Upper lobe of left lung (tissue), 6 donors: ENCODE measurements at regions not wholly inside any gene's neighbourhood (a gene's known extent, or its start where the extent isn't known, plus 50 kb on each side); places are given as distances from the start of the nearest gene placed in this dataset.
"Not testable (repeated sequence)": the region's sequence is repeated elsewhere in the genome, so short reads cannot be mapped to it uniquely, and the experiment has no call there.

Source experiments
- ATAC-seq, 2 donors: fragments of 200-7000 bp; cut with Tn5 transposase; one replicate each; pipeline ENCODE4 v1.9.1; 2022; ENCODE audit warnings: mild to moderate bottlenecking in 2 of 2, moderate library complexity in 2 of 2; ENCODE audit not compliant: low FRiP score in 2 of 2
- DNase-seq, 2 donors: peaks; one replicate each; pipeline ENCODE4 v3.0.0-alpha.2; 2019 to 2020
- H3K27ac ChIP-seq, 4 donors: fragments of 200-600 bp; sonication (generic); one replicate each; pipeline ENCODE4 v1.5.1; 2016 to 2019
- H3K27me3 ChIP-seq, 4 donors: fragments of 200-600 bp; sonication (generic); one replicate each; pipeline ENCODE4 v1.5.1; 2017 to 2019
- H3K36me3 ChIP-seq, 4 donors: fragments of 200-600 bp; sonication (generic); one replicate each; pipeline ENCODE4 v1.5.1; 2016 to 2019
- H3K4me1 ChIP-seq, 4 donors: fragments of 200-600 bp; sonication (generic); one replicate each; pipeline ENCODE4 v1.5.1; 2018 to 2019
- H3K4me3 ChIP-seq, 4 donors: fragments of 200-600 bp; sonication (generic); one replicate each; pipeline ENCODE4 v1.5.1; 2017 to 2019; ENCODE audit warnings: mild to moderate bottlenecking in 2 of 4, moderate library complexity in 1 of 4
- H3K9me3 ChIP-seq, 4 donors: fragments of 200-600 bp; sonication (generic); one replicate each; pipeline ENCODE4 v1.5.1; 2018 to 2019
- CTCF ChIP-seq, 6 experiments: fragments of 450-650 bp in 4 of 6; fragments of 200-600 bp in 2 of 6; sonication (generic) in 2 of 6; IDR thresholded peaks; one replicate each; pipeline ENCODE4 v1.5.1; 2016 to 2019; ENCODE audit warnings: antibody characterized with exemption in 6 of 6
- EP300 ChIP-seq, 4 donors: sonication (generic); formaldehyde crosslinking; IDR thresholded peaks; one replicate each; pipeline ENCODE4 v1.5.1; 2017; ENCODE audit warnings: antibody characterized with exemption in 4 of 4, control low read depth in 2 of 4
- POLR2A ChIP-seq, 4 donors: fragments of 450-650 bp; IDR thresholded peaks; one replicate each; pipeline ENCODE4 v1.5.1; 2016 to 2017; ENCODE audit warnings: antibody characterized with exemption in 4 of 4, mild to moderate bottlenecking in 2 of 4
- POLR2AphosphoS5 ChIP-seq, 2 donors: sonication (generic); formaldehyde crosslinking; IDR thresholded peaks; one replicate each; pipeline ENCODE4 v1.5.1; 2017; ENCODE audit warnings: antibody characterized with exemption in 2 of 2
- WGBS, 2 donors: methylation state at CpG; one replicate each; pipeline ENCODE4 v1.1.5; 2017 to 2018; 5-methylcytosine and 5-hydroxymethylcytosine counted together
- donor health status: DM: no; HTN: no; CAD: no; lungs with moderate emphysema.
- donor health status: DM: no; HTN: yes; CAD: no; lungs with severe emphysema.

GRCh38 chr13:109702030-109702597, 84.3 kb downstream of the IRS2 start:
- 94 to 96% methylated on average over 9 of the region's 9 CpGs for WGBS, 2 donors
- H3K4me3 ChIP-seq, ATAC-seq, H3K9me3 ChIP-seq, H3K27me3 ChIP-seq, H3K36me3 ChIP-seq, H3K27ac ChIP-seq, DNase-seq: not testable (repeated sequence)
- peaks cover 7 to 29% (median 20%) of the 10 kb centered on the region in 4 donors for H3K4me1 ChIP-seq

- H3K36me3 ChIP-seq, result no peaks in the 10 kb centered on the region
- peak; percentile 35 to 76 for ATAC-seq
- H3K4me1 ChIP-seq, result peaks cover 3 to 20% (median 13%) of the 10 kb centered on the region in 4 donors
- TF ChIP-seq POLR2AphosphoS5 (IDR thresholded peaks at IDR 0.05), result peak in 1 of 2 donors; percentile 41
- no peak for TF ChIP-seq EP300 (IDR thresholded peaks at IDR 0.05)
- peak; percentile 66 to 74 for DNase-seq
- 4 to 10% methylated on average over 3 of the region's 3 CpGs for WGBS, 2 donors
- no peaks in the 10 kb centered on the region for H3K9me3 ChIP-seq
- no peak overlapping the region for H3K27ac ChIP-seq
- no peaks in the 10 kb centered on the region for H3K27me3 ChIP-seq
- H3K4me3 ChIP-seq, result no peak overlapping the region
These were observed 86.2 kb downstream of the IRS2 start for GRCh38 chr13:109700176-109700575.

GRCh38 chr13:109699628-109700071, 86.7 kb downstream of the IRS2 start:
- DNase-seq (no peak), ATAC-seq (no peak)
- no peaks in the 10 kb centered on the region for H3K9me3 ChIP-seq
- H3K4me3 ChIP-seq, result no peak overlapping the region
- H3K27me3 ChIP-seq, result no peaks in the 10 kb centered on the region
- H3K27ac ChIP-seq, result no peak overlapping the region
- H3K4me1 ChIP-seq, result peaks cover 0 to 15% (median 8%) of the 10 kb centered on the region in 4 donors
- WGBS, 2 donors, result 70 to 73% methylated on average over 13 of the region's 13 CpGs
- no peaks in the 10 kb centered on the region for H3K36me3 ChIP-seq
- TF ChIP-seq POLR2A (IDR thresholded peaks at IDR 0.05) (no peak), EP300 (IDR thresholded peaks at IDR 0.05) (no peak)

- Histone ChIP-seq H3K9me3 (no peaks in the 10 kb centered on the region), H3K4me1 (peaks cover 0 to 13% (median 7%) of the 10 kb centered on the region in 4 donors), H3K36me3 (no peaks in the 10 kb centered on the region), H3K27me3 (no peaks in the 10 kb centered on the region), H3K4me3 (no peak overlapping the region), H3K27ac (no peak overlapping the region)
- peak in 1 of 2 donors; percentile 56 for ATAC-seq
- TF ChIP-seq POLR2AphosphoS5 (IDR thresholded peaks at IDR 0.05) (no peak), POLR2A (IDR thresholded peaks at IDR 0.05) (no peak), CTCF (IDR thresholded peaks at IDR 0.05) (no peak), EP300 (IDR thresholded peaks at IDR 0.05) (peak in 1 of 4 donors; percentile 7)
- WGBS, 2 donors, result 36 to 69% methylated on average over 1 of the region's 1 CpG
- DNase-seq, result no peak
These were observed 87.6 kb downstream of the IRS2 start for GRCh38 chr13:109698779-109699178.

GRCh38 chr13:109697936-109698335, 88.4 kb downstream of the IRS2 start:
- no peaks in the 10 kb centered on the region for H3K27me3 ChIP-seq
- no peak overlapping the region for H3K4me3 ChIP-seq
- DNase-seq, result no peak
- no peaks in the 10 kb centered on the region for H3K36me3 ChIP-seq
- H3K27ac ChIP-seq, result no peak overlapping the region
- peaks cover 0 to 13% (median 7%) of the 10 kb centered on the region in 4 donors for H3K4me1 ChIP-seq
- H3K9me3 ChIP-seq, result no peaks in the 10 kb centered on the region
- TF ChIP-seq POLR2AphosphoS5 (IDR thresholded peaks at IDR 0.05) (no peak), POLR2A (IDR thresholded peaks at IDR 0.05) (no peak), CTCF (IDR thresholded peaks at IDR 0.05) (no peak), EP300 (IDR thresholded peaks at IDR 0.05) (no peak)
- WGBS, 2 donors, result 86 to 91% methylated on average over 10 of the region's 10 CpGs
- no peak for ATAC-seq

- Histone ChIP-seq H3K9me3 (no peaks in the 10 kb centered on the region), H3K27me3 (no peaks in the 10 kb centered on the region), H3K36me3 (no peaks in the 10 kb centered on the region), H3K4me3 (no peak overlapping the region), H3K27ac (no peak overlapping the region), H3K4me1 (peaks cover 0 to 10% (median 7%) of the 10 kb centered on the region in 4 donors)
- TF ChIP-seq POLR2A (IDR thresholded peaks at IDR 0.05), result no peak
- no peak for TF ChIP-seq EP300 (IDR thresholded peaks at IDR 0.05)
- TF ChIP-seq CTCF (IDR thresholded peaks at IDR 0.05), result no peak
- TF ChIP-seq POLR2AphosphoS5 (IDR thresholded peaks at IDR 0.05), result no peak
- 61 to 94% methylated on average over 6 of the region's 6 CpGs for WGBS, 2 donors
- DNase-seq (no peak), ATAC-seq (no peak)
These were observed 90.8 kb downstream of the IRS2 start for GRCh38 chr13:109695402-109696190.
